ENCODE measurements at regions not wholly inside any gene's neighbourhood (a gene's known extent, or its start where the extent isn't known, plus 50 kb on each side); places are given as distances from the start of the nearest gene placed in this dataset.

- DNase-seq = no peak
These were observed 105.3 kb downstream of the TSN start for GRCh38 chr2:121860758-121861227.

GRCh38 chr2:121862286-121862685, 106.8 kb downstream of the TSN start:
- no peak for DNase-seq

GRCh38 chr2:121865914-121866313, 110.5 kb downstream of the TSN start:
- no peak for DNase-seq

GRCh38 chr2:121866789-121867188, 111.3 kb downstream of the TSN start:
- no peak for DNase-seq

GRCh38 chr2:121868652-121869051, 113.2 kb downstream of the TSN start:
- DNase-seq = no peak

- no peak for DNase-seq
These were observed 113.9 kb downstream of the TSN start for GRCh38 chr2:121869363-121869762.

- DNase-seq = no peak
These were observed 114.4 kb downstream of the TSN start for GRCh38 chr2:121869873-121870272.

- no peak for DNase-seq
These were observed 117.2 kb downstream of the TSN start for GRCh38 chr2:121872651-121873050.

GRCh38 chr2:121873864-121874263, 118.4 kb downstream of the TSN start:
- DNase-seq = no peak

GRCh38 chr2:121875585-121876185, 120.2 kb downstream of the TSN start:
- DNase-seq = no peak

GRCh38 chr2:121877366-121877765, 121.9 kb downstream of the TSN start:
- no peak for DNase-seq

GRCh38 chr2:121880283-121880682, 124.8 kb downstream of the TSN start:
- no peak for DNase-seq

GRCh38 chr2:121881038-121881437, 125.6 kb downstream of the TSN start:
- no peak for DNase-seq

- DNase-seq = no peak
These were observed 126.5 kb downstream of the TSN start for GRCh38 chr2:121881950-121882349.

GRCh38 chr2:121884078-121884477, 128.6 kb downstream of the TSN start:
- no peak for DNase-seq

GRCh38 chr2:121884511-121884921, 129.1 kb downstream of the TSN start:
- DNase-seq = no peak

GRCh38 chr2:121886059-121886458, 130.6 kb downstream of the TSN start:
- no peak for DNase-seq

GRCh38 chr2:121887513-121888188, 132.2 kb downstream of the TSN start:
- DNase-seq = no peak

- DNase-seq = no peak
These were observed 132.7 kb downstream of the TSN start for GRCh38 chr2:121888189-121888557.

GRCh38 chr2:121890041-121890440, 134.6 kb downstream of the TSN start:
- DNase-seq = no peak

GRCh38 chr2:121895723-121896571, 140.5 kb downstream of the TSN start:
- no peak for DNase-seq

- no peak for DNase-seq
These were observed 142.0 kb downstream of the TSN start for GRCh38 chr2:121897335-121897970.

- DNase-seq = no peak
These were observed 143.0 kb downstream of the TSN start for GRCh38 chr2:121898483-121898882.

Data from CD4-positive, alpha-beta T cell treated with Interleukin-4 for 1 hour (primary cell).